ENCODE measurements at regions not wholly inside any gene's neighbourhood (a gene's known extent, or its start where the extent isn't known, plus 50 kb on each side); places are given as distances from the start of the nearest gene placed in this dataset.

- H3K27ac ChIP-seq: no peak overlapping the region
- DNase-seq (ENCODE audit: low read depth in 1 of 2, low spot score in 1 of 2): no peak
- WGBS (ENCODE audit: missing lambda C conversion rate): 10% methylated on average over 6 of the region's 6 CpGs
- no peak for TF ChIP-seq EHMT2 (IDR thresholded peaks at IDR 0.05; ENCODE audit: low read depth)
- TF ChIP-seq NR3C1 (IDR thresholded peaks at IDR 0.05): no peak
- TF ChIP-seq ZFP36 (IDR thresholded peaks at IDR 0.05; ENCODE audit: borderline replicate concordance, partially characterized antibody): no peak
- no peak for TF ChIP-seq TFCP2L1 (CRISPR knock-in tag; IDR thresholded peaks at IDR 0.05)
- TF ChIP-seq ZNF302 (CRISPR knock-in tag; IDR thresholded peaks at IDR 0.05): no peak
- TF ChIP-seq CBX2 (IDR thresholded peaks at IDR 0.05; ENCODE audit: borderline replicate concordance, low read depth): no peak
- TF ChIP-seq CHD4 (IDR thresholded peaks at IDR 0.05; ENCODE audit: borderline replicate concordance): no peak
- TF ChIP-seq HEYL (CRISPR knock-in tag; IDR thresholded peaks at IDR 0.05): no peak
- no peak for TF ChIP-seq SREBF2 (IDR thresholded peaks at IDR 0.05)
- no peak for TF ChIP-seq ZC3H11A (IDR thresholded peaks at IDR 0.05)
- no peak for TF ChIP-seq EHF (CRISPR knock-in tag; IDR thresholded peaks at IDR 0.05)
- no peak for TF ChIP-seq ZSCAN20 (CRISPR knock-in tag; IDR thresholded peaks at IDR 0.05)
- ATAC-seq: no peak
- POLR2A ChIA-PET: no interaction called here
- no peak overlapping the region for H3K4me3 ChIP-seq
- no peaks in the 10 kb centered on the region for H3K4me1 ChIP-seq
- no peaks in the 10 kb centered on the region for H3K9me3 ChIP-seq
- no peak for FAIRE-seq
- no peak overlapping the region for H3K4me2 ChIP-seq
- CTCF ChIA-PET: interaction anchor here (1.2 to 2.4 kb wide), 2 partner anchors 27 to 88 kb away, joined by 4 to 7 read pairs; no protein-coding TSS in a partner anchor
These were observed 235.0 kb downstream of the ICOS start for GRCh38 chr2:204171432-204172144.

- Histone ChIP-seq H3K4me1 (no peaks in the 10 kb centered on the region), H3K9me3 (no peaks in the 10 kb centered on the region), H3K4me3 (no peak overlapping the region), H3K4me2 (no peak overlapping the region), H3K27ac (no peak overlapping the region)
- ChIA-PET CTCF (interaction anchor here (1.2 to 2.4 kb wide), 2 partner anchors 27 to 87 kb away, joined by 4 to 7 read pairs; no protein-coding TSS in a partner anchor), POLR2A (no interaction called here)
- TF ChIP-seq RCOR1 (IDR thresholded peaks at IDR 0.05; ENCODE audit: low read depth, low read length) (no peak), BHLHE40 (IDR thresholded peaks at IDR 0.05; ENCODE audit: low read depth, low read length) (no peak), ESRRA (IDR thresholded peaks at IDR 0.05; ENCODE audit: borderline replicate concordance, low read length) (no peak), RARB (CRISPR knock-in tag; IDR thresholded peaks at IDR 0.05) (no peak), RFX5 (IDR thresholded peaks at IDR 0.05) (no peak), MAX (IDR thresholded peaks at IDR 0.05) (no peak), REST (IDR thresholded peaks at IDR 0.05) (no peak), FOSL2 (IDR thresholded peaks at IDR 0.05) (no peak), FOSL2 (CRISPR knock-in tag; IDR thresholded peaks at IDR 0.05) (no peak), TFCP2L1 (CRISPR knock-in tag; IDR thresholded peaks at IDR 0.05) (no peak), MAZ (IDR thresholded peaks at IDR 0.05; ENCODE audit: borderline replicate concordance, low read depth, low read length) (no peak), PHF8 (IDR thresholded peaks at IDR 0.05; ENCODE audit: borderline replicate concordance, low read depth) (no peak), RNF2 (IDR thresholded peaks at IDR 0.05; ENCODE audit: borderline replicate concordance, low read depth) (no peak), JUN (IDR thresholded peaks at IDR 0.05) (no peak), HOXB13 (CRISPR knock-in tag; IDR thresholded peaks at IDR 0.05; ENCODE audit: low read depth) (no peak), POLR2AphosphoS2 (conservative IDR thresholded peaks at IDR 0.05; ENCODE audit: low read length) (no peak), CTCF (IDR thresholded peaks at IDR 0.05) (no peak), HOXB5 (CRISPR knock-in tag; IDR thresholded peaks at IDR 0.05) (no peak), JUNB (IDR thresholded peaks at IDR 0.05) (no peak), HEYL (CRISPR knock-in tag; IDR thresholded peaks at IDR 0.05) (no peak)
- DNase-seq (ENCODE audit: low read depth in 1 of 2, low spot score in 1 of 2): no peak
- ATAC-seq: no peak
- 29% methylated on average over 7 of the region's 7 CpGs for WGBS (ENCODE audit: missing lambda C conversion rate)
- FAIRE-seq: no peak
These were observed 235.6 kb downstream of the ICOS start for GRCh38 chr2:204172145-204172600.
